Bronchial epithelial cell (primary cell): ENCODE measurements at regions not wholly inside any gene's neighbourhood (a gene's known extent, or its start where the extent isn't known, plus 50 kb on each side); places are given as distances from the start of the nearest gene placed in this dataset.

Experiments
- DNase-seq: peaks from one replicate; pipeline ENCODE4 v3.0.0-alpha.2; 2010; ENCODE audit warnings: low read depth
- FAIRE-seq: peaks from 2 replicates; lab custom pipeline; 2011; peaks lifted over from hg19 to GRCh38; lab: Jason Lieb, UNC
- H3K27me3 ChIP-seq: 2 replicates; pipeline ENCODE4 v1.5.1; 2011; ENCODE audit warnings: low read length; ENCODE audit not compliant: control insufficient read depth, insufficient read depth
- H3K36me3 ChIP-seq: 2 replicates; pipeline ENCODE4 v1.5.1; 2011; ENCODE audit warnings: low read length; ENCODE audit not compliant: control insufficient read depth, insufficient read depth
- H3K4me3 ChIP-seq: 2 replicates; pipeline ENCODE4 v1.5.1; 2011; ENCODE audit warnings: mild to moderate bottlenecking, low read depth, low read length, control low read depth
- TF ChIP-seq, protein P1 (sequence below): IDR thresholded peaks from 2 replicates; pipeline ENCODE4 v1.5.1; 2011; ENCODE audit warnings: mild to moderate bottlenecking, moderate library complexity, low read length, control low read depth, inconsistent platforms; ENCODE audit not compliant: insufficient read depth, severe bottlenecking

DNA sequence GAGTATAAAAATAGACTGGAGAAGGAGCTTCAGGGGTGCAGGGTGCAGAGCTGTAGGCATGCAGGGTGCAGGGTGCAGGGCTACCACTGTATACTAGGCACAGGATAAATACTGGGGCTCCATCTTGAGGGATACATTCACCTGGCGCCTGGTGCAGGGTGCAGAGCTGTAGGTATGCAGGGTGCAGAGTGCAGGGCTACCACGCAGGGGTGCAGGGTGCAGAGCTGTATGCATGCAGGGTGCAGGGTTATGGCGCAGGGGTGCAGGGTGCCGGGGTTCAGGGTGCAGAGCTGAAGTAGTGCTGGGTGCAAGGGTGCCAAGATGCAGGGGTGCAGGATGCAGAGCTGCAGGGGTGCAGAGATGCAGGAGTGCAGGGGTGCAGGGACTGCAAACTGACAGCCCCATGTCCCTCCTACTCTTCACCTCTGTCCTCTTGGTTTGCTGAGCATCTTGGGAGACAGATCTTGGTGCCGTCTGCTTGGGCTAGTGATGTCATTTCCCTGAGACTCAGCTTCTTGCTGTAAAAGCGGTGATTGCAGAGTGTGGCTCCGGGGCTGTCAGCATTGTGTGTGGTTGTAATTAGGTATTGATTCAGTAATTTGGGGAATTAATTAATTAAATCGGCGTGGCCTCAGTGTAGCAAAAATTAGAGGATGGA, 91.2 kb downstream of the ADRA2C start:
- no peaks in the 10 kb centered on the region for H3K36me3 ChIP-seq
- H3K27me3 ChIP-seq, result no peaks in the 10 kb centered on the region
- DNase-seq (no peak), FAIRE-seq (no peak)
- TF ChIP-seq, protein P1, sequence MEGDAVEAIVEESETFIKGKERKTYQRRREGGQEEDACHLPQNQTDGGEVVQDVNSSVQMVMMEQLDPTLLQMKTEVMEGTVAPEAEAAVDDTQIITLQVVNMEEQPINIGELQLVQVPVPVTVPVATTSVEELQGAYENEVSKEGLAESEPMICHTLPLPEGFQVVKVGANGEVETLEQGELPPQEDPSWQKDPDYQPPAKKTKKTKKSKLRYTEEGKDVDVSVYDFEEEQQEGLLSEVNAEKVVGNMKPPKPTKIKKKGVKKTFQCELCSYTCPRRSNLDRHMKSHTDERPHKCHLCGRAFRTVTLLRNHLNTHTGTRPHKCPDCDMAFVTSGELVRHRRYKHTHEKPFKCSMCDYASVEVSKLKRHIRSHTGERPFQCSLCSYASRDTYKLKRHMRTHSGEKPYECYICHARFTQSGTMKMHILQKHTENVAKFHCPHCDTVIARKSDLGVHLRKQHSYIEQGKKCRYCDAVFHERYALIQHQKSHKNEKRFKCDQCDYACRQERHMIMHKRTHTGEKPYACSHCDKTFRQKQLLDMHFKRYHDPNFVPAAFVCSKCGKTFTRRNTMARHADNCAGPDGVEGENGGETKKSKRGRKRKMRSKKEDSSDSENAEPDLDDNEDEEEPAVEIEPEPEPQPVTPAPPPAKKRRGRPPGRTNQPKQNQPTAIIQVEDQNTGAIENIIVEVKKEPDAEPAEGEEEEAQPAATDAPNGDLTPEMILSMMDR, result no peak
- no peak overlapping the region for H3K4me3 ChIP-seq

DNA sequence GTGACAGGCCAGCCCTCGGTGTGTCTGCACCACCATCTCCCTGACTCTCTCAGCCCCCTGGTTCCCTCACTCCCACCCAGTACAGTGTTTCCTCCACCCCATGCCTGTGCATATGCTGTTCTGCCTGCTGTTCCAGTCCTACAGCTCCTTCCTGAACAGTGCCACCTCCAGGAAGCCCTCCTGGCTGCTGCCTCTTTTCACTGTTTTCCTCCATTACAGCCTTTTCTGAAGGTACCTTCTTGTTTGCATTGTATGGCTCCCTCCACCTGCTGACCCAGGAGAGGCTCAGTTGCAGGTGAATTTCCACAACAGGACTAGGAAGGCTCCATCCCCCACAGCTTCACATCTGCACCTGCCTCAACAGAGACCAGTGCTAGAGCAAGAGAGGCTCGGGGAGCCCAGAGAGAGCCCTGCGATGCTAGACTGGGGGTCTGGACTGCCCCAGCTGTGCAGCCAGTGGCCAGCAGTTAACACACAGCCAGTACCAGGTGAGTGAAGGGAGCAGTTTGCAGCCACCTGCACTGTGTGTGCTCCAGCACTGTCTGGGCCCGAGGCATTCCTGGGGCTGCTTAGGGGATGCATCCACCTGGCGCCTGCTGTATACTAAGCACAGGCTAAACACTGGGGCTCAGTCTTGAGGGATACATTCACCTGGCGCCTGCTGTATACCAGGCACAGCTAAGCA, 92.0 kb downstream of the ADRA2C start:
- no peaks in the 10 kb centered on the region for H3K36me3 ChIP-seq
- TF ChIP-seq, protein P1, result no peak
- H3K4me3 ChIP-seq, result no peak overlapping the region
- FAIRE-seq (no peak), DNase-seq (no peak)
- H3K27me3 ChIP-seq, result no peaks in the 10 kb centered on the region

DNA sequence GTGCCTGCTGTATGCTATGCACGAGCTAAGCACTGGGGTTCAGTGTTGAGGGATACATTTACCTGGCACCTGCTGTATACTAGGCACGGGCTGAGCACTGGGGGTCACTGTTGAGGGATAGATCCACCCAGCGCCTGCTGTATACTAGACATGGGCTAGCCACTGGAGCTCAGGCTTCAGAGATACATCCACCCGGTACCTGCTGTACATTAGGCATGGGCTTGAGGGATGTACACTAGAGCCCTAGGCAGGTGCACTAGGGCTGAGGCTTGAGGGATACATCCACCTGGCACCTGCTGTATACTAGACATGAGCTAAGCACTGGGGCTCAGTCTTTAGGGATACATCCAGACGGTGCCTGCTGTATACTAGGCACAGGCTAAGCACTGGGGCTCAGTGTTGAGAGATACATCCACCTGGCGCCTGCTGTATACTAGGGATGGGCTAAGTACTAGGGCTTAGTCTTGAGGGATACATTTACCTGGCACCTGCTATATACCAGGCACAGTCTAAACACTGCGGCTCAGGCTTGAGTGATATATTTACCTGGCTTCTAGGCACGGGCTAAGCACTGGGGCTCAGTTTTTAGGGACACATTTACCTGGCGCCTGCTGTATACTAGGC, 92.7 kb downstream of the ADRA2C start:
- Histone ChIP-seq H3K36me3 (no peaks in the 10 kb centered on the region), H3K27me3 (no peaks in the 10 kb centered on the region), H3K4me3 (no peak overlapping the region)
- DNase-seq (no peak), FAIRE-seq (no peak)
- TF ChIP-seq, protein P1, result no peak

DNA sequence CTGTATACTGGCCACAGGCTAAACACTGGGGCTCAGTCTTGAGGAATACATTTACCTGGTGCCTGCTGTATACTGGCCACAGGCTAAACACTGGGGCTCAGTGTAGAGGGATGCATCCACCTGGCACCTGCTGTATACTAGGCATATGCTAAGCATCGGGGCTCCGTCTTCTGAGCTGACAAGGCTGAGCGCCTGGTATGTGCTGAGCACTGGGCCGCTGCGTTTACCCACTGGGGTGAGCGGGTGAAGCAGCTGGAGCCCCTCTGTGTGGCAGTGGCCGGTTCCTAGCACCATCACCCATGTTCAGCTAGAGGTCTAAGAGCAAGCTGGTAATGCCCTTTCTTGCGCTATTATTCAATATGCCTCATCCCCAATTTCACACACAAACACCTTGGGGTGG, 93.4 kb downstream of the ADRA2C start:
- DNase-seq (no peak), FAIRE-seq (no peak)
- no peaks in the 10 kb centered on the region for H3K27me3 ChIP-seq
- H3K36me3 ChIP-seq, result no peaks in the 10 kb centered on the region
- TF ChIP-seq, protein P1, result no peak
- H3K4me3 ChIP-seq, result no peak overlapping the region

DNA sequence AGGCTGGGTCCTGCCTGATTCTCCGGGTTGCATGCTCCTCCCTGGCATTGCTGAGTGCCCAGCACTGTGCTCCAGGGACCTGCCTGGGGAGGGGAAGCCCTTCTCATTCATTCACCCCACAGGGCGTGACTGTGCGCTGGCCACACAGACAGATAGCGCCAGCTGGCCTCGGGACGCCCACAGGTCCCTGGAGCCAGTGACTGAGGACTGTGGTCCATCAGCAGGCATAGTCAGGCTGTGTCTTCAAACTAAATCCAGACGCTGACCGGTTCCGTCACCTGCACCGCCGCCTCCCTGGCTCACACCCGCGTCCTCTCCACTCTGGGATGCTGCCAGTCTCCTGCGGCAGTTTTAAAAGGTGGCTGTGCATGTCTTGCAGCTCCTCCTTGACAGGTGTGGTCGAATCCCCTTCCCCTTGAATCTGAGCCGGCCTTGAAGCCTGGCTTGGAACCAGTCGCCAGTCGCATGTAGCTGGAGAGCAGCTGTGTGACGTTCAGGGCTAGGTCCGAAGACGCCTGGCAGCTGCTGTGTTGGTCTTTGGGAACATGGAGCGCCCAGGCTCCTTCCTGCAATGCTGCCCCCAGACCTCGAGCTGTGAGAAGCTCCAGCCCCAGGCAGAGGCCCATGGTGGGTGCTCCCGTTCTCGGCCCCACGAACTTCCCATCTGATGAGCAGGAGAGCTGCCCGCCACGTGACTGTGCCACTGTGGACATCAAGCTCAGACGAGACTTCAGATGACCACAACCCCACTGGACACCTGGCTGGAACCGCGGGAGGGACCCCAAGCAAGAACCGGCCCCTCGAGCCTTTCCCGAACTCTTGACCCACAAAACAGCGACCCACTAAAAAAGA, 94.1 kb downstream of the ADRA2C start:
- Histone ChIP-seq H3K4me3 (no peak overlapping the region), H3K27me3 (no peaks in the 10 kb centered on the region), H3K36me3 (no peaks in the 10 kb centered on the region)
- DNase-seq (no peak), FAIRE-seq (no peak)
- TF ChIP-seq, protein P1, result no peak
